DMS114 treated with DMSO at 0.1 percent for 48 hours (cell line): ENCODE measurements at regions not wholly inside any gene's neighbourhood (a gene's known extent, or its start where the extent isn't known, plus 50 kb on each side); places are given as distances from the start of the nearest gene placed in this dataset.
"Not testable (repeated sequence)": the region's sequence is repeated elsewhere in the genome, so short reads cannot be mapped to it uniquely, and the experiment has no call there.

Experiments used
- DNase-seq: peaks from one replicate; lab custom pipeline; 2025; ENCODE audit not compliant: unreplicated experiment; lab: John Stamatoyannopoulos, UW

DNA sequence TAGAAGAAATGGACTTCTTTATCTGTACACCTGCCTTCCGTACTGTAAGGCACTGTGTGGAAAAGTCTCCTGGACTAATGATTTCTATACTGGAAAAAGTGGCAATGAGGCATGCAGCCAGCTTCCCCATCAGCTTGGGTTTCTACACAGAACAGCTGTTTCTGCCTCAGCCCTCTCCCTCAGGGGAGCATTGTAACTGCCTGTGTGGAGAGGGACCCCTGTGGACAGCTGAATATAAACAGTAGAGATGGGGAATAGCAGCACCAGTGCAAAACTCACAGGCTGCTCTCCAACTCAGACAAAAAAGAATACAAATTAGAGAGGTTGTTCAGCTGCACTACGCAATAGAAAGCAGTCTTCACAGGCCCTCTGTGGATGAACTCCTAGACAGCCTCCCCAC, 451.3 kb upstream of the MBL2 start:
- no peak for DNase-seq

DNA sequence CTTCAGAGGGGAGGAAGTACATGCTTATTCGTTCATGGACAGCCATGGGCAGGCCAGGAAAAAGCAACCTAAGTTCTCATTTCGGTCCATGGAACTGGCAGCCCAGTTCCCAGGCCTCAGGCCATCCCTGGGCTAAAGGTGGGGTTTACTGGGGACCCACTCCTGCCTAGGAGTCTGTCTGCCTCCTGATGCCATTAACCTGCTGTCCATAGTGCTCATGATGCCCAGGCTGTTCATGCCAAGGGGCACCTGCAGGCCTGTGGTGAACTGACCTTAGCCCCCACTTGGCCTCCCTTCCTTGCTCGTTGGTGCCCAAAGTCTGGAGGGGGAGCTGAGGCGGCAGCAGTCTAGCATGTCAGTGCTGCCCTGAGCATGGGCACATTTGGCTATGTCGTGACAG, 450.2 kb upstream of the MBL2 start:
- DNase-seq: no peak

DNA sequence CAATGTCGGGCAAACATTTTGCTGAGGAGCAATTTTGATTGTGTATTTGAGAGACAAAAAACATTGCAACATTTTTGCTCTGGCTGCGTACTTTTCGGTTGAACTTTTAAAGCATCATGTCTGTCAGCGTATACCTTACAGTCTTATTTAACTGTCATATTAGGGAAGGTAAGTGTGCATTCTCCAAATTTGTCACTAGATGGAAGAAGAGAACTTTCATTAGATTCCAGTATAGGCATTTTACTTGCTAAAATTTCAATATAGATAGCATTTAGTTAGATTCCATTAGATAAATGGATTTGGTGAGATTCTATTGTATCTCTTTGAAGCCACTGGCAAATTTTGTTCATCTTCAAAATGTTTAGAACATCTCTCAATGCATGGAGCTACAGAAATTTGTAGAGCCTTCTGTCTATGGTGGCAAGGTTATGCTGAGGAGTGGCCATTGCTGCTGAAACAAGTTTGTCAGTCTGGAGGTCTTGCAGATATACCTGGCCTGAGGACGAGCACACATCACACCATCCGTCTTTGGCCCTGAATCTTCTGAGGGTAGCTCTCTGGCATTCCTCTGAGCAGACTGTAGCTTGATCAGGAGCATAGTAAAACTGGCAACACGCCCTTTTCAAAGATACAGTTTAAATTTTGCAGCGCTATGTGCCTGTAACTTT, 437.5 kb upstream of the MBL2 start:
- DNase-seq: peak; percentile 42

DNA sequence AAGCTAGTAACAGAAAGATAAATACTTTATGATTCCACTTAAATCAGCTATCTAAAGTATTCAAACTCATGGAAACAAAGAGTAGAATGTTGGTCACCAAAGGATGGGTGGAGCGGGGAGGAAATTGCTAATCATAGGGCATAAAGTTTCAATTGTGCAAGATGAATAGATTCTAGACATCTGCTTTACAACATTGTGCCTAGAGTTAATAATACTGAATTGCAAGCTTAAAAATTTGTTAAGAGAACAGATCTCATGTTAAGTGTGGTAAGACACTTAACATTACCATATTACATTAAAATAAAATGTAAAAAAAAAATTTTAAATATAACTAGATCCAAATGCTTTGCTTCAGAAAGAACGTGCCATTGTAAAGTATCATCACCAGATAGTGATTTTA, 411.1 kb upstream of the MBL2 start:
- no peak for DNase-seq

DNA sequence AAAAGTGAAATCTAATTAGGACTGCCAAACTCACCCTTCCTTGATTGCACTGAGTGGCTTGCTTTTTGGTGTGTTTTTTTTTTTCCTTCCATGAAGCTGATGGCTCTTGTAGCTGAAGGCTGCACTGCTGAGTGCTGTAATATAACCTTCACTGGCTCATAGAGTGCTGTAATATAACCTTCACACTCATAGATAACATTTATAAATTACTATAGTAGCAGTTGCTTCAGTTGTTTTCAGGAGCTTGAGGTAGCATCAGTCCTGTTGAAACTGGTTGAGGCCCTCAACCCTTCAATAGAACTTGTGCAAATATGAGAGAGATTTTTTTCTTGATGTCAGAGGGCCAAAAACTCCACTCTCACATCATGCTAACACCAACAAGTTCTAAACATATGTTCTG, 404.9 kb upstream of the MBL2 start:
- no peak for DNase-seq

DNA sequence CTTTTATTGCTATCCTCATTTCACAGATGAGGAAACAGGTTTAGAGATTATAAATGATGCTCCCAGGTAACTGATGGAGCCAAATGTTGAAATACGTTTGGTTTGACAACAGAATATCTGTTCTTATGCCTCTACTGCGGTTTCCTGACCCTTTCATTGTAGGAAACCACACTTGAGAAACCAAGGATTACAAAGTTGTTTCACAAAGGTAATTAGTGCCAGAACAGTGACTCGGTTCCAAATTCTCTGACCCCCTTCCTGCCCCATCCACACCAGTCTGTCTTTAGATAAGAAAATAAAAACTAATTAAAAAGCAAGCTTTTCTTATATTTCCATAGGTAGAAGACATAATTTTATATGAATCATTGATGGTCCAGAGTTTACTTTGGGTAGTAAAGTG, 393.7 kb upstream of the MBL2 start:
- no peak for DNase-seq

DNA sequence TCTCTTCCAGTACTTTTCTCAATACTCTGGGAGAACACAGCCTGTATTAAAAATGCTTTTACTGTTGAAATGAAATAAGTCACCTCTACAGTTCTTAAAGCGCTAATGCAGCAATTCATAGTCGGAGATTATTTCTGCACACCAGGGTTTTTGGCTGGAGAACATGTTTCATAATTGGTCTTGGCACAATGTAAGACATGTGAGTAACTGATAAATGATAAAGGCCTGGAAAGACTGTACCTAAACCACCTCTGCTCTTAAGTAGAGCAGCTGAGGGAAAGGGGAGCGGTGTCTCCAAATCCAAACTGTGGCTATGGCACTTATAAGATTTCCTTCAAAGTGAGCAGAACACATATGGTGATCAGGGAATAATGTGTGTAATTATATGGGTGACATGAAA, 390.3 kb upstream of the MBL2 start:
- DNase-seq: no peak

DNA sequence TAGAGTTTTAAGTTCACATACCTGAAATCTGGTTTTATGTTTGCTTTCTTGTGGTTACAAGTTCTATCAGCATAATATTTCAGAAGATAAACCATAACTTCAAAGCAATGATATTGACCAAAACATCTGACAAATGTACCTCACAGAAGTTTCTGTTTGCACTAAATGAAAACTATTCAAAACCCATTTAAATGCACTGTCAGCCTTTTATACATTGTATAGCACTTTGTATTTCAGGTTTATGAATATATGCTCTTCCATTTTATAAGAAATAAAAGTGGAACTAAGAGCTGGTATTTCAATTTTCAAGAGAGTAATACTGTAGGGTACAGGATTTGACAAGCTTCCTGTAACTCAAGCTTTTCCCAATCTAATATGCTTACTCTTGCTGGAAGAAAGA, 388.6 kb upstream of the MBL2 start:
- DNase-seq: no peak

DNA sequence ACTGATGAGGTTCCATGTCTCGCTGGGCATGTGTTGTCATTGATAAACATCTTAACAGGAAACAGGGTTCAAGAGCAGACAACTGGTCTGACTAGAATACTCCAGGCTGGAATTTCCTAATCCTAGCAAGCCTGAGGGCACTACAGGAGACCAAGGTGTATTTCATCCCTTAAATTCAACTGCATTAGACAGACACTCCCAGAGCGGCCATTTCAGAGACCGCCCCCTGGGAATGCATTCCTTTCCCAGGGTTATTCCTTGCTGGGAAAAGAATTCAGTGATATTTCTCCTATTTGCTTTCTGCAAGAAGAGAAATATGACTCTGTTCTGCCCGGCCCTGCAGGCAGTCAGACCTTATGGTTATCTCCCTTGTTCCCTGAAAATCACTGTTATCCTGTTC, 383.1 kb upstream of the MBL2 start:
- DNase-seq: not testable (repeated sequence)

DNA sequence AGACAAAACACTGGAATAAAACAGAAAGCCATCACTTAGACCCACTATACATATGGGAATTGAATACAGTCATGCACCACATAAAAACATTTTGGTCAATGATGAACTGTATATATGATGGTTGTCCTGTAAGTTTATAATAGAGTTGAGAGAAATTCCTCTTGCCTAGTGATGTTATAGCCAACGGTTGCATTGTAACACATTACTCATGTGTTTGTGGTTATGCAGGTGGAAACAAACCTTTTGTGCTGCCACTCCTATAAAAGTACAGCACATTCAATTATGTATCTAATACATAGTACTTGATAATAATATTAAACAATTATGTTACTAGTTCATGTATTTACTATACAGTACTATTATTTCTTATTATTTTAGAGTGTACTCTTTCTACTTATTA, 381.2 kb upstream of the MBL2 start:
- no peak for DNase-seq

DNA sequence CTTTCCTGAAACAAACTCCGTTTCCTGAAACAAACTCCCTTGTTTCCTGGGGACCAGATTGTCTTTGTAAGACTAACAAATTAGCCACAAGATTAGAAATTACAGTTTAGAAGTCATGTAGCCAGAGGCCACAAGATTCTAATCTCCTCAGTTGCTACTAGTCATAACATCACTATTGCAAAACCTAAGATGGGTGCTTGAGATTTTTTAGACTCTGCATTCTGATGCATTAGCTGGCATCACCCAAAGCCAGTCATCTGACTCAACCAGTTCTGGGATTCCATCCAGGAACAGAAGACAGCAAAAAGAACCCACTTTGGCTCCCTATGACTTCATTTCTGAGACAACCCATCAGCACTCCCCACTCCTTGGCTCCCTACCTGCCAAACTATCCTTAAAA, 367.9 kb upstream of the MBL2 start:
- DNase-seq: no peak

DNA sequence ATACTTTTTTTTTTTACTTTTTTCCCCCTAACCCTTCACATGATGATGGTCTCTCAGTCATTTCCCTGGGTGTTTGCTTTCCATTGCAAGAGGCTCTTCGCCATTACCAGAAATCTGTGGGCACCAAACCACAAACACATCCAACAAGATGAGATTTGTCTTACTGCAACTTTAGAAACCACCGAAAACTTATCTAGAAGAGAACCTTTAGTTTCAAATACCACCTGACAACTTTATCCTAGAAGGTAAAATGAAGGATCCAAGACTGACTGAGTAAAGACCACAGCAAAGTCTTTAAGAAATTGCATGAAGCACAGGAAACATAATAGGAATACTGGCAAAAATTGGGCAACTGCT, 363.3 kb upstream of the MBL2 start:
- no peak for DNase-seq

DNA sequence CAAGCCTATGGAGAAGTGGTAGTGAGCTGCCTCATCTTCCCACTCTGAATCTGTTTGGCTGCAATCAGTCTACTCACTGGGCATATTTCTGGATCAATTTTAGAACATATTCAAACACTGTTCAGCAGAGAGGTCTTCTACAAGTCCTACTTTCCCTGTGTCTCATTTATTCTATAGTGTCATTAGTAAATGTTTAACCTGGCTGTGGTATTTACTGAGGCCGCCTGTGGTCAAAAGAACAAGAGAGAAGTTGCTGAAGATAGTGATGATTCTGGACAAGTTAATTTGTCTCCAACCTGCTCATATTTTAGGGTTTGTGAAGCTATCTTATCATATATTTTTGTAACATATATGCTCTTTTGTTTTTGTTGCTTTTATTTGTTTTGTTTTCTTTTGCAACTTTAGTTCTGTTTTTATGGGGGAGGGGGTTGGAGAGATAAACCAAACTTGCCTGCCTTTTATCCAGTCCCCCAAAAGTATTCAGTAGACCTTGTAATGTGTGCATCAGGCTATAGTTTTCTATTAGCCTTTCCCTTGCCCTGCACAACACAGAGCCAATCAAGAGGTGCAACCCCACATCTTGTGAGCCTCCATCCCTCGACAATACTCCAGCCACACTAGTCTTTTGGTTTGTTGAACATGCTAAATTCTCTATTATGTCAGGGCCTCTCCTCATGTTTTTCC, 362.8 kb upstream of the MBL2 start:
- no peak for DNase-seq

DNA sequence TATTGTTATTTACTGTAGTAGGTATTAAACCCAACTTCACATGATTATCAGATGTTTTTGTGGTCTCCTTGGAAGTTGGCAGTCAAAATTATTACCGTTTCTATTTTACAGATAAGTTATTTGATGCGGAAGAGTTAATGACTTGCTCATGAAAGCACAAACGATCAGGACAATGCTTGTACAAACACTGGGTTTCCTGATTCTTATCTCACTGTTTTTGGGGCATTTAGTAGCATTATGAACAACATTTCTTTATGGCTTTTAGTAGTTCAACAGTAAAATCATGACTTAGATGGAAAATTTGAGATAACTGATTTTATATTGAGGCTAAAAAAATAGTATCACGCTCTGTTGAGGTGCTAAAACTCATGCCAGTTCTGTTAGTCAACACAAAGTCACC, 361.5 kb upstream of the MBL2 start:
- DNase-seq: no peak

DNA sequence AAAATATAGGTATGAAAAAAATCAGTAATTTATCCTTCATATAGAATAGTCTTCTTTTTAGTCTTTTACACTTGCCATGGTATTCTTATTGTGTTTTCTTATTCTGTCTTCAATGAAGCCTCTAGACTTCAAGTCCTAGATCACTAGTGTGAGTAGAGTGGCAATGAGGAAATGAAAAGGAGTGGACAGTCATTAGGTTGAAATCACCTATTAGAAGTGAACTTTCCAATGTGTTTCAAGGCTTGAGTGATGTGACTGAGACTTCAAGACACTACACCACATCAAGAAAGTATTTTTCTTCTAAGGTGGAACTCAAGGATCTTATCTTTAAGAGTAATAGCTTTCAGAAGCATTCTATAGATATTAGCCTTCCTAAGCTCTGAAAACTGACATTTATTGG, 357.8 kb upstream of the MBL2 start:
- no peak for DNase-seq

DNA sequence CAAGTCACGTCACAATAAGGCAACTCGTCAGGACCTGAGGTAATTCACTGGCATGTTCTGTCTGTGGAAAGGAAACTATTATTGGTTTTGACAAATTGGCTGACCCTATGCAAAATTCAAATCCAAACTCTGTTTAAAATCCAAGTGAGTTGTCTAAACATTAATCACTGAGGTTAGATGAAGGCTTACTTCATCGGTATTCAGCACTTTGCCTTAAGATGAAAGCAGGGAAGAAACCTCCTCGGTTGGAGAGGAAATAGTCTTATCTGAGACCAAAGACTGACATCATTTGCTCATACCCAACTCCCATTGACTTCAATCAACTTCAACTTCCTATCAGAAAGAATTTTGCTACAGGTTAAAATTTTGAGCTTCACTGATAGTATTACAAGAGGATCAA, 355.1 kb upstream of the MBL2 start:
- DNase-seq: no peak

DNA sequence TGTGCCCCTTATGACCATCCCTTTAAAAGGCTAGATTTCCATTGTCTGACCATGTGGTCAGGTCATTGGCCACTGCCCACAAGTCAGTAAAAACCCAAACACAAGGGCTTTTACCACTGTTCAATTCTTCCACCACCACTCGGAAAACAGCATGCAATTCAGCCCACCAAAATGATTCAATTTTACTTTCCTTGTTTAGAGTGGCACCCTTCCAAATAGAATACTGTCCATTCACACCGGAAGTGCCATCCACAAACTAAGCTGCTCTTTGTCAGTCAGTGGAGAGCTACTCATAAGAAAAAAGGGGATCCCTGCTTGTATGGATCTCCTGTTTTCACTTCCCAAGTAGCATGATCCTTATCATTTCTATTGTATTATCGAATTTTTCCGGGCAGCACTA, 350.7 kb upstream of the MBL2 start:
- DNase-seq: no peak

DNA sequence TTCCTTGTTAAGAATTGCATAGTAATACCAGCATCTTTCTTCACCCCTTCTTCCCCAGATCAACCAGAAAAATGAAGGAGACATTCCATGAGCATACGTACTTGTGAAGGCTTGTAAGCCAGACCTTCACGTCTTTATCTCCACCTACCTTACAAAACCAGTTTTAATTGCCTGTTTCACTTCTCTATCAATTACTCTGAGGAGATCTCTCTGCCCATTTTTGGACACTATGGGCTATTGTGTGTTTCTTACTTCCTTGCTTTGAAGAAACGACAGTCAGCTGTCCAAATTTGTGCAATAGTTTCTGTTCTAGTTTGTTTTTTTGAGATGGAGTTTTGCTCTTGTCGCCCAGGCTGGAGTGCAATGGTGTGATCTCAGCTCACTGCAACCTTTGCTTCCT, 349.7 kb upstream of the MBL2 start:
- DNase-seq: no peak

DNA sequence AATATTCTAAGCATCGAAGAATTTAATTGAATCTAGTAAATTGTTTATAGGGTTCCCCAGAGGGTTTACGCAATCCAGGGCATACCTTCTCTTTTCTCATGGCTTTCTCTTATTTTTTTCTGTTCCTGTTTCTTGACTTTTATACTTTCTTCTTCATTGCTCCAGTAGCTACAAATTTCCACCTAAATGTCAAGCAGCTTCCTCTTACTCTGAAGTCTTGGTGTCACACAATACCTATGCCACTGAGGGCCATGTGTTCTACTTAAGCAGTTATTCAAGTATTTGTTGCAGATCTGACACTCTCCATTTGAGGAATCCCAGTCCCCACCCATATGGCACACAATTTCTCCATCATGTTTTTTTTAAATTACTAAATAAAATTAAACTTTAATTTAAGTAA, 343.1 kb upstream of the MBL2 start:
- DNase-seq: no peak

DNA sequence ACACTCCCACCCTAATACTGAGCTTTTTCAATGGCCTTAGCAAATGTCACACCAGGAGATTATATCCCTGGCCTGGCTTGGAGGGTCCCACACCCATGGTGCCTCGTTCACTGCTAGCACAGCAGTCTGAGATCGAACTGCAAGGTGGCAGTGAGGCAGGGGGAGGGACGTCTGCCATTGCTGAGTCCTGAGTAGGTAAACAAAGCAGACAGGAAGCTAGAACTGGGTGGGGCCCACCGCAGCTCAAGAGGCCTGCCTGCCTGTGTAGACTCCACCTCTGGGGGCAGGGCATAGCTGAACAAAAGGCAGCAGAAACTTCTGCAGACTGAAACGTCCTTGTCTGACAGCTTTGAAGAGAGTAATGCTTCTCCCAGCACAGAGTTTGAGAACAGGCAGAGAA, 338.9 kb upstream of the MBL2 start:
- DNase-seq: no peak

DNA sequence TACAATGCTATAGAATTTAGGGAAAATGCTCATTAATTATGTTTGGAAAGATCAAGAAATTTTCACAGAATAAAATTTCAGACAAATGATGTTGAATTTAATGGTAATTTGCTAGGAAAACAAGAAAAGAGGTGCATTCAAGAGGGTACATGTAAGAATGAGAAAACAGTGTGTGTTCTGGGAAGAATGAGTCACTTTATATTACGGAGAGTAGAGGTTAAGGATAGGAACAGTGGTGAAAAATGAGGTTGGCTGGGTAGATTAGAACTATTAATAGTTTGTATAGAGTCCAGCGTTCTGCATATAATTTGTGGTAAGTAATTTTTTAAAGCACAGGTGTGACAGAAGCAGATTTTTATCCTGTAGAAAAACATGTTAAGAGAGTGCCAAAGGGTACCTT, 336.7 kb upstream of the MBL2 start:
- DNase-seq: no peak

DNA sequence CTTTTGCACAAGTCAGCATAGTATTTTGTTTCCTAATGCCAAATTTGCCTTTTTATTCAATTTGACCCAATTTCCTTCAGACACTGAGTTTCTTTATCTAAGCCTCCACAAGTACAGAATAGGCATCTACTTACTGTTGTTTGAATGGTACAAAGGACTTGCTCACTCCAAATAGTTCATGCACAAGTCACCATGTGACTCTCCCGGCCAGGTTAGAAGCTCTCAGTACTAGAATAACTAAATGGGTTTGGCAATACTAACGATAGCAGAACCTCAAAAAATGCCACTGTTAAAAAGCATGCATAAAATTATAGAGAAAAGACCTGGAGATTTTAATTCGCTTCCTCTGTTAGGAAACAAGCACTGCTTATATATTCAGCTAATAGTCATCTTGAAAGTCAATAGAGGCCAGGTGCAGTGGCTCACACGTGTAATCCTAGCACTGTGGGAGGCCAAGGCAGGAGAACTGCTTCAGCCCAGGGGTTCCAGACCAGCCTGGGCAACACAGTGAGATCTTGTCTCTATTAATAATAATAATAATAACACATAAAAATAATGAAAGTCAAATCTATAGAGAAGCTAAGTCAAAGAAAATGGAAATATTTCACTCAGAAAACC, 335.8 kb upstream of the MBL2 start:
- DNase-seq: no peak

DNA sequence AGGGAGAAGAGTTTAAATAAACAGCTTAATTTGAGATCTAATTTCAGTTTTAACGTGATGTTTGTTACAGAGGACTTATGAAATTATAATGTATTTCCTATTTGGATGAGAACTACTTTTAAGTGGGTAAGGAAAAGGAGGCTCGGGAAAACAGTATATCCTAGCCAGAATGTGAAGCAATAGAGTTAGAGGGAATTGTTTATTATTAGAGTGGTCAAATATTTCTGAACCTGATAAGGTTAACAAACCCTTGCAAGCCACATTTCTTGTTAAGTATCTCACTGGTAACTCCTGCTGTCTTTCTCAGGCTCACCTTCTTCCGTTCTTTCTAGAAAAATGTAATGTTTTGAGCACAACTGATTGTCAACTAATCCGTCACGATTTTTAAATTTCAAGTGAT, 335.1 kb upstream of the MBL2 start:
- no peak for DNase-seq
